ENCODE measurements at regions not wholly inside any gene's neighbourhood (a gene's known extent, or its start where the extent isn't known, plus 50 kb on each side); places are given as distances from the start of the nearest gene placed in this dataset.

GRCh38 chr3:23051240-23052140 lies 151.6 kb upstream of the UBE2E2 start:
- peaks cover 0 to 5% of the 10 kb centered on the region in 2 experiments; a peak in 1 of 4 replicates for H3K9me3 ChIP-seq (ENCODE audit: insufficient read depth in 2 of 2, low read depth in 1 of 2, low read length in 1 of 2)
- no peaks in the 10 kb centered on the region for H3K79me2 ChIP-seq (ENCODE audit: control insufficient read depth in 1 of 2, insufficient read depth in 2 of 2, low read length in 2 of 2)
- no peak for DNase-seq (ENCODE audit: low read depth in 1 of 2, low spot score in 2 of 2)
- H4K8ac ChIP-seq (ENCODE audit: extremely low read depth, insufficient read depth, low read length) = no peak overlapping the region
- no peak for FAIRE-seq
- H3K18ac ChIP-seq (ENCODE audit: extremely low read depth, low read length) = no peak overlapping the region
- no peak overlapping the region for H3K4me2 ChIP-seq (ENCODE audit: insufficient read depth in 1 of 2, low read depth in 2 of 2, low read length in 2 of 2)
- H3K27ac ChIP-seq (ENCODE audit: low read depth, low read length) = no peak overlapping the region
- ChIA-PET POLR2A (ENCODE audit: partially characterized antibody) (interaction anchor here (1.5 kb wide), 1 partner anchor 31 kb away, joined by 4 read pairs; no protein-coding TSS in a partner anchor), CTCF (ENCODE audit: partially characterized antibody) (interaction anchor here (1.1 to 1.3 kb wide), 2 partner anchors 10 to 89 kb away, joined by 3 to 4 read pairs; no protein-coding TSS in a partner anchor)
- H4K20me1 ChIP-seq (replicated peaks in 1 of 2; ENCODE audit: control insufficient read depth in 1 of 2, insufficient read depth in 2 of 2, low read length in 2 of 2) = no peaks in the 10 kb centered on the region
- WGBS, 2 experiments (ENCODE audit: extremely low coverage in 1 of 2, insufficient coverage in 1 of 2, insufficient read length in 1 of 2, insufficient replicate concordance in 2 of 2, low coverage in 1 of 2, low lambda C conversion rate in 2 of 2, missing lambda C conversion rate in 1 of 2) = 93% methylated on average over 4 of the region's 4 CpGs; no CpG with 5 or more reads in 1 of the 2 experiments
- H3K36me3 ChIP-seq (ENCODE audit: control insufficient read depth in 2 of 4, insufficient read depth in 4 of 4, low read length in 3 of 4) = no peaks in the 10 kb centered on the region
- no peak overlapping the region for H2BK20ac ChIP-seq (ENCODE audit: low read length)
- no peak overlapping the region for H4K91ac ChIP-seq (replicated peaks; ENCODE audit: insufficient read length, low read length)
- H4K5ac ChIP-seq (ENCODE audit: insufficient read length, low read depth, low read length) = no peak overlapping the region
- no peaks in the 10 kb centered on the region; the same call in 1 of the 2 replicates for H3K23me2 ChIP-seq (ENCODE audit: low read depth, low read length)
- no peak overlapping the region for H3K56ac ChIP-seq (replicated peaks; ENCODE audit: insufficient read length, low read depth, low read length)
- H3K4me1 ChIP-seq (replicated peaks in 1 of 4; ENCODE audit: control insufficient read depth in 3 of 4, insufficient read depth in 4 of 4, low read length in 3 of 4) = no peaks in the 10 kb centered on the region
- H3K4me3 ChIP-seq (ENCODE audit: extremely low read depth in 1 of 4, insufficient read depth in 2 of 4, low read depth in 3 of 4, low read length in 4 of 4) = no peak overlapping the region
- TF ChIP-seq POLR2AphosphoS5 (IDR thresholded peaks at IDR 0.05; ENCODE audit: low read depth, low read length) (no peak), CHD1 (IDR thresholded peaks at IDR 0.05; ENCODE audit: low read depth, low read length) (no peak), EGR1 (IDR thresholded peaks at IDR 0.05; ENCODE audit: borderline replicate concordance, low read depth, low read length) (no peak)
- 0 out of 7 replicates have a peak overlapping the region, but pooled peaks of 1 of the 4 experiments have one; percentile 21 for H3K9ac ChIP-seq (replicated peaks in 1 of 4; ENCODE audit: extremely low read depth in 1 of 4, low read depth in 3 of 4, low read length in 3 of 4)
- no peaks in the 10 kb centered on the region for H3K79me1 ChIP-seq (ENCODE audit: low read depth, low read length)
- no peak overlapping the region for H2AFZ ChIP-seq (ENCODE audit: low read length)
- no peak overlapping the region for H3K4ac ChIP-seq (replicated peaks; ENCODE audit: insufficient read length, low read depth, low read length)
- no peaks in the 10 kb centered on the region for H3K27me3 ChIP-seq (replicated peaks in 1 of 4; ENCODE audit: control insufficient read depth in 3 of 4, extremely low read depth in 1 of 4, insufficient read depth in 3 of 4, low read length in 3 of 4)
- H3K23ac ChIP-seq (ENCODE audit: insufficient read length) = no peak overlapping the region
- H2BK12ac ChIP-seq (ENCODE audit: low read depth, low read length) = no peak overlapping the region
- H3K14ac ChIP-seq (ENCODE audit: insufficient read length) = no peak overlapping the region
- no peak overlapping the region for H2BK15ac ChIP-seq (ENCODE audit: low read length)
- H2AK5ac ChIP-seq (ENCODE audit: low read depth, low read length) = no peak overlapping the region
- H2BK5ac ChIP-seq (ENCODE audit: low read depth, low read length) = no peak overlapping the region
- H2BK120ac ChIP-seq (replicated peaks; ENCODE audit: low read depth, low read length) = no peak overlapping the region

Measured in H1 (cell line).